CD14-positive monocyte (primary cell): ENCODE measurements at regions not wholly inside any gene's neighbourhood (a gene's known extent, or its start where the extent isn't known, plus 50 kb on each side); places are given as distances from the start of the nearest gene placed in this dataset.

Experiments
- DNase-seq, 3 donors: peaks; one replicate each; pipeline ENCODE4 v3.0.0-alpha.2; 2011 to 2022
- H2AFZ ChIP-seq: 2 replicates; pipeline ENCODE4 v1.6.0; 2012; ENCODE audit warnings: mild to moderate bottlenecking, low read depth, low read length, inconsistent platforms; ENCODE audit not compliant: insufficient read depth, poor library complexity, severe bottlenecking
- H3K27ac ChIP-seq, 2 donors: 1 replicate in 1 of 2; 2 replicates in 1 of 2; pipeline ENCODE4 v1.5.1; 2012 to 2013; ENCODE audit warnings: low read length in 2 of 2, control low read depth in 1 of 2, inconsistent platforms in 1 of 2, low read depth in 1 of 2, mild to moderate bottlenecking in 1 of 2
- H3K27me3 ChIP-seq, 2 donors: one replicate each; pipeline versions ENCODE4 v1.6.0 to v1.6.1; 2011 to 2013; ENCODE audit warnings: low read length in 2 of 2; ENCODE audit not compliant: control insufficient read depth in 2 of 2, insufficient read depth in 2 of 2
- H3K36me3 ChIP-seq, 2 donors: replicated peaks in 1 of 2; 1 replicate in 1 of 2; 2 replicates in 1 of 2; pipeline versions ENCODE4 v1.5.1 to v1.6.1; 2012 to 2013; ENCODE audit warnings: low read length in 2 of 2, control low read depth in 1 of 2, inconsistent platforms in 1 of 2, mild to moderate bottlenecking in 1 of 2; ENCODE audit not compliant: insufficient read depth in 2 of 2, control insufficient read depth in 1 of 2
- H3K4me1 ChIP-seq, 2 donors: 1 replicate in 1 of 2; 2 replicates in 1 of 2; pipeline versions ENCODE4 v1.5.1 to v1.6.1; 2012 to 2013; ENCODE audit warnings: low read length in 2 of 2, control low read depth in 1 of 2, inconsistent platforms in 1 of 2, mild to moderate bottlenecking in 1 of 2, moderate library complexity in 1 of 2; ENCODE audit not compliant: insufficient read depth in 2 of 2, control insufficient read depth in 1 of 2
- H3K4me2 ChIP-seq: replicated peaks from 2 replicates; pipeline ENCODE3; 2012; ENCODE audit warnings: low read length, moderate library complexity, mild to moderate bottlenecking; ENCODE audit not compliant: poor library complexity, severe bottlenecking; ENCODE audit errors: extremely low read depth
- H3K4me3 ChIP-seq, 3 experiments: fragments of 200-600 bp in 1 of 3; sonication (generic) in 1 of 3; replicated peaks in 1 of 3; 1 replicate in 2 of 3; 2 replicates in 1 of 3; pipeline ENCODE4 v1.5.1; 2011 to 2013; ENCODE audit warnings: low read length in 3 of 3, mild to moderate bottlenecking in 3 of 3, control low read depth in 2 of 3, low read depth in 2 of 3, inconsistent platforms in 1 of 3, moderate library complexity in 1 of 3
- H3K79me2 ChIP-seq: 2 replicates; pipeline ENCODE4 v1.6.0; 2012; ENCODE audit warnings: mild to moderate bottlenecking, control low read depth, inconsistent platforms, low read length, moderate library complexity; ENCODE audit not compliant: insufficient read depth
- H3K9ac ChIP-seq: 2 replicates; pipeline ENCODE4 v1.6.0; 2017; ENCODE audit warnings: low read length, mild to moderate bottlenecking; ENCODE audit not compliant: insufficient read depth, poor library complexity, severe bottlenecking
- H3K9me3 ChIP-seq, 2 donors: replicated peaks in 1 of 2; 1 replicate in 1 of 2; 2 replicates in 1 of 2; pipeline versions ENCODE4 v1.5.1 to v1.6.1; 2012 to 2013; ENCODE audit warnings: low read length in 2 of 2, control low read depth in 1 of 2; ENCODE audit not compliant: control insufficient read depth in 1 of 2, insufficient read depth in 1 of 2
- H4K20me1 ChIP-seq: 2 replicates; pipeline ENCODE4 v1.6.0; 2012; ENCODE audit warnings: mild to moderate bottlenecking, low read length, control low read depth, moderate library complexity; ENCODE audit not compliant: insufficient read depth
- H3K27ac Mint-ChIP-seq, 7 donors: one replicate each; pipeline ENCODE4 v1.8.0; 2020; ENCODE audit warnings: mild to moderate bottlenecking in 7 of 7, mixed read lengths in 7 of 7, moderate library complexity in 6 of 7, inconsistent platforms in 2 of 7
- H3K27me3 Mint-ChIP-seq, 3 donors: one replicate each; pipeline ENCODE4 v1.8.0; 2021 to 2022; ENCODE audit warnings: low read depth in 3 of 3, mild to moderate bottlenecking in 3 of 3, mixed read lengths in 3 of 3, moderate library complexity in 3 of 3, inconsistent platforms in 1 of 3
- H3K36me3 Mint-ChIP-seq, 2 donors: one replicate each; pipeline ENCODE4 v1.8.0; 2020; ENCODE audit warnings: mixed read lengths in 2 of 2, inconsistent platforms in 1 of 2, mild to moderate bottlenecking in 1 of 2
- H3K4me1 Mint-ChIP-seq: one replicate; pipeline ENCODE4 v1.8.0; 2020; ENCODE audit warnings: mild to moderate bottlenecking, mixed read lengths
- H3K4me3 Mint-ChIP-seq, 2 donors: one replicate each; pipeline ENCODE4 v1.8.0; 2020; ENCODE audit warnings: mild to moderate bottlenecking in 2 of 2, mixed read lengths in 2 of 2, moderate library complexity in 1 of 2
- H3K9me3 Mint-ChIP-seq, 7 donors: one replicate each; pipeline ENCODE4 v1.8.0; 2020 to 2022; ENCODE audit warnings: mixed read lengths in 7 of 7, mild to moderate bottlenecking in 6 of 7, moderate library complexity in 6 of 7, inconsistent platforms in 2 of 7
- CTCF ChIP-seq: fragments of 200-600 bp; IDR thresholded peaks from one replicate; pipeline ENCODE4 v1.8.0; 2022; ENCODE audit warnings: antibody characterized with exemption, mild to moderate bottlenecking
- WGBS: methylation state at CpG from one replicate; pipeline ENCODE4 v1.1.5; 2013; ENCODE audit warnings: missing lambda C conversion rate; ENCODE audit not compliant: insufficient coverage; 5-methylcytosine and 5-hydroxymethylcytosine counted together
- intact Hi-C, 2 donors: fragments of 100-400 bp; cut with micrococcal nuclease; formaldehyde crosslinking; loops; one replicate each; pipeline versions ENCODE4 v1.15.0 to v1.15.1; 2023

GRCh38 chr5:118258223-118258622 lies 730.1 kb downstream of the DTWD2 start:
- Mint-ChIP-seq H3K36me3 (no peaks in the 10 kb centered on the region), H3K4me1 (no peaks in the 10 kb centered on the region), H3K4me3 (no peak overlapping the region), H3K27me3 (peaks cover 2 to 9% (median 5%) of the 10 kb centered on the region in 3 donors), H3K27ac (no peak overlapping the region), H3K9me3 (peaks cover 0 to 4% (median 2%) of the 10 kb centered on the region in 7 donors)
- no peaks in the 10 kb centered on the region for H4K20me1 ChIP-seq
- H3K27me3 ChIP-seq = peaks cover 0 to 9% of the 10 kb centered on the region in 2 donors
- H3K27ac ChIP-seq = no peak overlapping the region
- H3K36me3 ChIP-seq = no peaks in the 10 kb centered on the region
- no CpG with 5 or more reads among the region's 1 CpG for WGBS
- no peak overlapping the region for H2AFZ ChIP-seq
- no peaks in the 10 kb centered on the region for H3K9me3 ChIP-seq
- H3K4me2 ChIP-seq = no peak overlapping the region
- no peaks in the 10 kb centered on the region for H3K4me1 ChIP-seq
- no peak for TF ChIP-seq CTCF
- H3K79me2 ChIP-seq = no peaks in the 10 kb centered on the region
- DNase-seq = no peak
- H3K9ac ChIP-seq = no peak overlapping the region
- intact Hi-C loops = no loop called here
- H3K4me3 ChIP-seq = no peak overlapping the region

- TF ChIP-seq CTCF = no peak
- Histone ChIP-seq H3K36me3 (no peaks in the 10 kb centered on the region), H3K27ac (no peak overlapping the region), H4K20me1 (no peaks in the 10 kb centered on the region), H3K4me1 (no peaks in the 10 kb centered on the region), H3K79me2 (no peaks in the 10 kb centered on the region), H3K27me3 (peaks cover 0 to 9% of the 10 kb centered on the region in 2 donors), H3K4me3 (no peak overlapping the region), H2AFZ (no peak overlapping the region), H3K9ac (no peak overlapping the region), H3K9me3 (peaks cover 0 to 2% of the 10 kb centered on the region in 2 donors), H3K4me2 (no peak overlapping the region)
- H3K4me1 Mint-ChIP-seq = no peaks in the 10 kb centered on the region
- H3K4me3 Mint-ChIP-seq = no peak overlapping the region
- intact Hi-C loops = no loop called here
- H3K9me3 Mint-ChIP-seq = peaks cover 0 to 4% (median 0%) of the 10 kb centered on the region in 7 donors
- DNase-seq = no peak
- peaks cover 2 to 11% (median 5%) of the 10 kb centered on the region in 3 donors for H3K27me3 Mint-ChIP-seq
- no peaks in the 10 kb centered on the region for H3K36me3 Mint-ChIP-seq
- no peak overlapping the region for H3K27ac Mint-ChIP-seq
These were observed 731.3 kb downstream of the DTWD2 start for GRCh38 chr5:118257066-118257465.
